Stomach (tissue), 4 donors: ENCODE measurements at regions not wholly inside any gene's neighbourhood (a gene's known extent, or its start where the extent isn't known, plus 50 kb on each side); places are given as distances from the start of the nearest gene placed in this dataset.
"Not testable (repeated sequence)": the region's sequence is repeated elsewhere in the genome, so short reads cannot be mapped to it uniquely, and the experiment has no call there.

Experiments used
- EP300 ChIP-seq: sonication (generic); formaldehyde crosslinking; IDR thresholded peaks from one replicate; pipeline ENCODE4 v1.6.1; 2017; ENCODE audit warnings: antibody characterized with exemption
- POLR2A ChIP-seq, 4 donors: fragments of 450-650 bp; IDR thresholded peaks; one replicate each; pipeline ENCODE4 v1.6.1; 2016; ENCODE audit warnings: antibody characterized with exemption in 4 of 4, control low read depth in 2 of 4, mild to moderate bottlenecking in 1 of 4, moderate library complexity in 1 of 4
- POLR2AphosphoS5 ChIP-seq, 3 donors: sonication (generic); formaldehyde crosslinking; IDR thresholded peaks; one replicate each; pipeline ENCODE4 v1.6.1; 2016; ENCODE audit warnings: antibody characterized with exemption in 3 of 3
- TF ChIP-seq, protein P1 (sequence below), 7 experiments: fragments of 450-650 bp in 4 of 7; fragments of 200-600 bp in 3 of 7; sonication (generic) in 3 of 7; IDR thresholded peaks; one replicate each; pipeline ENCODE4 v1.5.1; 2016 to 2019; ENCODE audit warnings: antibody characterized with exemption in 7 of 7, control low read depth in 2 of 7, mild to moderate bottlenecking in 1 of 7

DNA sequence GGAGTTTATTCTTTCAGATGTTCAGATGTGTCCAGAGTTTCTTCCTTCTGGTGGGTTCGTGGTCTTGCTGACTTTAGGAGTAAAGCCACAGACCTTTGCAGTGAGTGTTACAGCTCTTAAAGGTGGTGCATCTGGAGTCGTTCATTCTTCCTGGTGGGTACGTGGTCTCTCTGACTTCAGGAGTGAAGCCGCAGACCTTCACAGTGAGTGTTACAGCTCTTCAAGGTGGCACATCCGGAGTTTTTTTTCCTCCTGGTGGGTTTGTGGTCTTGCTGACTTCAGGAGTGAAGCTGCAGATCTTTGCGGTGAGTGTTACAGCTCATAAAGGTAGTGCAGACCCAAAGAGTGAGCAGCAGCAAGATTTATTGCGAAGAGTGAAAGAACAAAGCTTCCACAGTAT, 1263.2 kb downstream of the REEP3 start:
- not testable (repeated sequence) for TF ChIP-seq POLR2A (IDR thresholded peaks at IDR 0.05); POLR2AphosphoS5 (IDR thresholded peaks at IDR 0.05); EP300
- TF ChIP-seq, protein P1, sequence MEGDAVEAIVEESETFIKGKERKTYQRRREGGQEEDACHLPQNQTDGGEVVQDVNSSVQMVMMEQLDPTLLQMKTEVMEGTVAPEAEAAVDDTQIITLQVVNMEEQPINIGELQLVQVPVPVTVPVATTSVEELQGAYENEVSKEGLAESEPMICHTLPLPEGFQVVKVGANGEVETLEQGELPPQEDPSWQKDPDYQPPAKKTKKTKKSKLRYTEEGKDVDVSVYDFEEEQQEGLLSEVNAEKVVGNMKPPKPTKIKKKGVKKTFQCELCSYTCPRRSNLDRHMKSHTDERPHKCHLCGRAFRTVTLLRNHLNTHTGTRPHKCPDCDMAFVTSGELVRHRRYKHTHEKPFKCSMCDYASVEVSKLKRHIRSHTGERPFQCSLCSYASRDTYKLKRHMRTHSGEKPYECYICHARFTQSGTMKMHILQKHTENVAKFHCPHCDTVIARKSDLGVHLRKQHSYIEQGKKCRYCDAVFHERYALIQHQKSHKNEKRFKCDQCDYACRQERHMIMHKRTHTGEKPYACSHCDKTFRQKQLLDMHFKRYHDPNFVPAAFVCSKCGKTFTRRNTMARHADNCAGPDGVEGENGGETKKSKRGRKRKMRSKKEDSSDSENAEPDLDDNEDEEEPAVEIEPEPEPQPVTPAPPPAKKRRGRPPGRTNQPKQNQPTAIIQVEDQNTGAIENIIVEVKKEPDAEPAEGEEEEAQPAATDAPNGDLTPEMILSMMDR (IDR thresholded peaks at IDR 0.05) = not testable (repeated sequence)
